H1 (cell line): ENCODE measurements at regions not wholly inside any gene's neighbourhood (a gene's known extent, or its start where the extent isn't known, plus 50 kb on each side); places are given as distances from the start of the nearest gene placed in this dataset.
A peak's percentile ranks its signal among the peaks of the same experiment; 100 is the strongest.

ENCODE experiments used
- CTCF ChIA-PET: fragments of 300-600 bp; sonication (Branson Sonifier 250); formaldehyde crosslinking; loops from one replicate; lab custom pipeline; 2021; ENCODE audit not compliant: partially characterized antibody; lab: Charles Lee
- POLR2A ChIA-PET: fragments of 300-600 bp; sonication (Branson Sonifier 250); formaldehyde crosslinking; loops from one replicate; lab custom pipeline; 2021; ENCODE audit warnings: inconsistent platforms; ENCODE audit not compliant: partially characterized antibody; lab: Charles Lee
- DNase-seq, 2 experiments: peaks; one replicate each; pipeline versions ENCODE4 v3.0.0 to v3.0.0-alpha.2; 2010 to 2022; ENCODE audit warnings: low spot score in 2 of 2, low read depth in 1 of 2, mixed read lengths in 1 of 2
- FAIRE-seq: peaks from 2 replicates; lab custom pipeline; 2011; peaks lifted over from hg19 to GRCh38; lab: Jason Lieb, UNC
- H2AFZ ChIP-seq: 2 replicates; pipeline ENCODE4 v1.8.1; 2012; ENCODE audit warnings: low read length, inconsistent platforms
- H2AK5ac ChIP-seq: 2 replicates; pipeline ENCODE4 v1.6.1; 2013; ENCODE audit warnings: low read depth, low read length
- H2BK120ac ChIP-seq: replicated peaks from 2 replicates; pipeline ENCODE3; 2013; ENCODE audit warnings: low read depth, low read length, inconsistent platforms
- H2BK12ac ChIP-seq: 2 replicates; pipeline ENCODE4 v1.6.1; 2013; ENCODE audit warnings: low read depth, low read length
- H2BK15ac ChIP-seq: 2 replicates; pipeline ENCODE4 v1.6.1; 2013; ENCODE audit warnings: low read length
- H2BK20ac ChIP-seq: 2 replicates; pipeline ENCODE4 v1.6.1; 2013; ENCODE audit warnings: low read length
- H2BK5ac ChIP-seq: 2 replicates; pipeline ENCODE4 v1.6.1; 2013; ENCODE audit warnings: low read depth, low read length
- H3K14ac ChIP-seq: 2 replicates; pipeline ENCODE4 v1.6.1; 2013; ENCODE audit warnings: inconsistent platforms; ENCODE audit not compliant: insufficient read length
- H3K18ac ChIP-seq: 2 replicates; pipeline ENCODE4 v1.6.1; 2013; ENCODE audit warnings: low read length; ENCODE audit errors: extremely low read depth
- H3K23ac ChIP-seq: 2 replicates; pipeline ENCODE4 v1.6.1; 2013; ENCODE audit warnings: inconsistent platforms; ENCODE audit not compliant: insufficient read length
- H3K23me2 ChIP-seq: 2 replicates; pipeline ENCODE4 v1.6.1; 2013; ENCODE audit warnings: low read depth, low read length
- H3K27ac ChIP-seq: 2 replicates; pipeline ENCODE4 v1.6.1; 2011; ENCODE audit warnings: low read depth, low read length, inconsistent platforms
- H3K27me3 ChIP-seq, 4 experiments: replicated peaks in 1 of 4; 1 replicate in 1 of 4; 2 replicates in 3 of 4; pipeline versions ENCODE4 v1.6.1 to v1.8.1; 2011 to 2013; ENCODE audit warnings: low read length in 3 of 4, mild to moderate bottlenecking in 3 of 4, inconsistent platforms in 2 of 4, mixed read lengths in 2 of 4, moderate library complexity in 1 of 4; ENCODE audit not compliant: control insufficient read depth in 3 of 4, insufficient read depth in 3 of 4; ENCODE audit errors: extremely low read depth in 1 of 4
- H3K36me3 ChIP-seq, 4 experiments: 2 replicates each; pipeline versions ENCODE4 v1.6.1 to v1.8.1; 2011 to 2013; ENCODE audit warnings: mild to moderate bottlenecking in 4 of 4, low read length in 3 of 4, moderate library complexity in 2 of 4, control low read depth in 1 of 4, inconsistent platforms in 1 of 4; ENCODE audit not compliant: insufficient read depth in 4 of 4, control insufficient read depth in 2 of 4
- H3K4ac ChIP-seq: replicated peaks from 2 replicates; pipeline ENCODE3; 2013; ENCODE audit warnings: low read length, low read depth, mixed read lengths, inconsistent platforms; ENCODE audit not compliant: insufficient read length
- H3K4me1 ChIP-seq, 4 experiments: replicated peaks in 1 of 4; 1 replicate in 1 of 4; 2 replicates in 3 of 4; pipeline versions ENCODE4 v1.6.1 to v1.8.1; 2011 to 2013; ENCODE audit warnings: low read length in 3 of 4, inconsistent platforms in 2 of 4, mixed read lengths in 1 of 4; ENCODE audit not compliant: insufficient read depth in 4 of 4, control insufficient read depth in 3 of 4
- H3K4me2 ChIP-seq, 2 experiments: 2 replicates each; pipeline versions ENCODE4 v1.6.1 to v1.8.1; 2011 to 2013; ENCODE audit warnings: low read depth in 2 of 2, low read length in 2 of 2, control low read depth in 1 of 2, inconsistent platforms in 1 of 2, mild to moderate bottlenecking in 1 of 2; ENCODE audit not compliant: insufficient read depth in 1 of 2
- H3K4me3 ChIP-seq, 4 experiments: fragments of 200-600, 300-600 bp in 1 of 4; sonication (generic), shearing (Covaris generic), sonication (Bioruptor Twin) in 1 of 4; 2 replicates each; pipeline versions ENCODE4 v1.5.1 to v1.8.1; 2011 to 2016; ENCODE audit warnings: low read length in 4 of 4, low read depth in 3 of 4, control low read depth in 2 of 4, inconsistent platforms in 2 of 4, mild to moderate bottlenecking in 2 of 4, mixed read lengths in 1 of 4, moderate library complexity in 1 of 4; ENCODE audit not compliant: insufficient read depth in 2 of 4; ENCODE audit errors: extremely low read depth in 1 of 4
- H3K56ac ChIP-seq: replicated peaks from 2 replicates; pipeline ENCODE3; 2013; ENCODE audit warnings: low read depth, mild to moderate bottlenecking, mixed read lengths, low read length, inconsistent platforms; ENCODE audit not compliant: insufficient read length
- H3K79me1 ChIP-seq: 2 replicates; pipeline ENCODE4 v1.6.1; 2013; ENCODE audit warnings: low read depth, low read length, control low read depth
- H3K79me2 ChIP-seq, 2 experiments: 2 replicates each; pipeline versions ENCODE4 v1.6.1 to v1.8.1; 2012 to 2013; ENCODE audit warnings: low read length in 2 of 2, mild to moderate bottlenecking in 2 of 2, inconsistent platforms in 1 of 2; ENCODE audit not compliant: insufficient read depth in 2 of 2, control insufficient read depth in 1 of 2
- H3K9ac ChIP-seq, 4 experiments: replicated peaks in 1 of 4; 1 replicate in 1 of 4; 2 replicates in 3 of 4; pipeline versions ENCODE4 v1.6.1 to v1.8.1; 2011 to 2013; ENCODE audit warnings: low read depth in 3 of 4, low read length in 3 of 4, control low read depth in 2 of 4, mild to moderate bottlenecking in 2 of 4, moderate library complexity in 2 of 4, inconsistent platforms in 1 of 4; ENCODE audit errors: extremely low read depth in 1 of 4
- H3K9me3 ChIP-seq, 2 experiments: 2 replicates each; pipeline versions ENCODE4 v1.6.1 to v1.8.1; 2012 to 2013; ENCODE audit warnings: mild to moderate bottlenecking in 2 of 2, moderate library complexity in 2 of 2, control low read depth in 1 of 2, inconsistent platforms in 1 of 2, low read depth in 1 of 2, low read length in 1 of 2, mixed read lengths in 1 of 2; ENCODE audit not compliant: insufficient read depth in 2 of 2
- H4K20me1 ChIP-seq, 2 experiments: replicated peaks in 1 of 2; 2 replicates each; pipeline versions ENCODE3 to v1.8.1; 2011 to 2013; ENCODE audit warnings: inconsistent platforms in 2 of 2, low read length in 2 of 2, mild to moderate bottlenecking in 1 of 2; ENCODE audit not compliant: insufficient read depth in 2 of 2, control insufficient read depth in 1 of 2
- H4K5ac ChIP-seq: 2 replicates; pipeline ENCODE4 v1.6.1; 2013; ENCODE audit warnings: low read length, low read depth, mixed read lengths, inconsistent platforms; ENCODE audit not compliant: insufficient read length
- H4K8ac ChIP-seq: 2 replicates; pipeline ENCODE4 v1.8.0; 2013; ENCODE audit warnings: mild to moderate bottlenecking, moderate library complexity, low read length, inconsistent platforms; ENCODE audit not compliant: insufficient read depth; ENCODE audit errors: extremely low read depth
- H4K91ac ChIP-seq: replicated peaks from 2 replicates; pipeline ENCODE3; 2013; ENCODE audit warnings: low read length, mixed read lengths, inconsistent platforms; ENCODE audit not compliant: insufficient read length
- CHD2 ChIP-seq: IDR thresholded peaks from 2 replicates; pipeline ENCODE4 v1.6.1; 2012; ENCODE audit warnings: low read length, improper control_type of control experiment
- EP300 ChIP-seq, 2 experiments: IDR thresholded peaks; 1 replicate in 1 of 2; 2 replicates in 1 of 2; pipeline ENCODE4 v1.6.1; 2011 to 2012; ENCODE audit warnings: low read depth in 2 of 2, low read length in 2 of 2, mild to moderate bottlenecking in 2 of 2, borderline replicate concordance in 1 of 2, inconsistent platforms in 1 of 2, moderate library complexity in 1 of 2
- EZH2 ChIP-seq: fragments of 200-600 bp; sonication (generic); IDR thresholded peaks from 2 replicates; pipeline ENCODE4 v1.7.1; 2012; ENCODE audit warnings: low read depth, mild to moderate bottlenecking, moderate library complexity, low read length, inconsistent platforms; ENCODE audit not compliant: severe bottlenecking
- SIRT6 ChIP-seq: IDR thresholded peaks from one replicate; pipeline ENCODE4 v1.7.1; 2012; ENCODE audit warnings: low read length, inconsistent platforms
- SRF ChIP-seq: IDR thresholded peaks from 2 replicates; pipeline ENCODE4 v1.6.1; 2011; ENCODE audit warnings: mild to moderate bottlenecking, low read depth, low read length, moderate library complexity
- TAF7 ChIP-seq: optimal IDR thresholded peaks from 2 replicates; pipeline ENCODE3; 2011; ENCODE audit warnings: low read depth, mild to moderate bottlenecking, inconsistent platforms, low read length, moderate library complexity, borderline replicate concordance
- WGBS, 2 experiments: shearing (Covaris generic) in 1 of 2; methylation state at CpG; one replicate each; pipeline versions ENCODE4 v1.1.6 to v1.1.7; 2013 to 2015; ENCODE audit warnings: low lambda C conversion rate in 2 of 2, mixed read lengths in 2 of 2, inconsistent platforms in 1 of 2, low coverage in 1 of 2, missing lambda C conversion rate in 1 of 2; ENCODE audit not compliant: insufficient replicate concordance in 2 of 2, insufficient coverage in 1 of 2, insufficient read length in 1 of 2; ENCODE audit errors: extremely low coverage in 1 of 2, missing lambda C conversion rate in 1 of 2; 5-methylcytosine and 5-hydroxymethylcytosine counted together
- TF ChIP-seq, protein P1 (sequence below): IDR thresholded peaks from 2 replicates; pipeline ENCODE4 v1.6.1; 2011; ENCODE audit warnings: low read length, improper control_type of control experiment
- TF ChIP-seq, protein P2 (sequence below): IDR thresholded peaks from 2 replicates; pipeline ENCODE4 v1.6.1; 2012; ENCODE audit warnings: low read length, inconsistent platforms

DNA sequence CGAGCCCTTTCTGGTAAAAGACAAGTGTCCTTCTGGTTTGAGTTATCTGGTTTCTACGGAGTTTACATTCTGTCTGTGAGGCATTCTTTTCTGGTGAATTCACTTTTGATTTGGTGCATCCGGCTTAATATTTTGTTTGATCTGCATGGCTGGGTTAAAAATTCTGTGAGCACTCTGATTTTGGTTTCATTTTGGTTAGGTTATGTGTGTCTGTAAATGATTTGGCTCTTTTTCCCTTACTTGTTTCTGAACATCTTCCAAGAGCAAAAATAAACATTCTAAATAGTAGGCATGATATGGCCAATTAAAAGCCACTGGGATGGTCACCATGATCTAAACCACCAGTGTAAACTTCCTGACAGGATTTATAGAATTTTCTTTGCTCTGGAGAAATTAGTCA, 85.7 kb upstream of the PTPN13 start:
- Histone ChIP-seq H2BK12ac (no peak overlapping the region), H2BK20ac (no peak overlapping the region), H4K5ac (no peak overlapping the region), H2BK5ac (no peak overlapping the region), H2BK15ac (no peak overlapping the region), H3K9ac (no peak overlapping the region), H3K4me2 (no peak overlapping the region), H3K4ac (no peak overlapping the region), H3K27me3 (no peaks in the 10 kb centered on the region), H3K23me2 (no peaks in the 10 kb centered on the region), H4K20me1 (no peaks in the 10 kb centered on the region), H3K79me2 (no peaks in the 10 kb centered on the region), H2BK120ac (peak overlapping the region; percentile 38), H2AK5ac (no peak overlapping the region), H3K14ac (no peak overlapping the region), H3K36me3 (no peaks in the 10 kb centered on the region), H4K8ac (no peak overlapping the region), H3K56ac (no peak overlapping the region), H3K9me3 (no peaks in the 10 kb centered on the region; a peak in 1 of 4 replicates), H3K4me3 (no peak overlapping the region), H3K27ac (no peak overlapping the region), H3K79me1 (no peaks in the 10 kb centered on the region), H4K91ac (no peak overlapping the region), H2AFZ (no peak overlapping the region), H3K23ac (no peak overlapping the region), H3K18ac (no peak overlapping the region), H3K4me1 (peaks cover 0 to 4% (median 0%) of the 10 kb centered on the region in 4 experiments; a peak in 1 of 7 replicates)
- 89% methylated on average over 3 of the region's 3 CpGs; no CpG with 5 or more reads in 1 of the 2 experiments for WGBS, 2 experiments
- ChIA-PET CTCF (interaction anchor here (10.1 kb wide), 1 partner anchor 12 kb away, joined by 68 read pairs; no protein-coding TSS in a partner anchor), POLR2A (no interaction called here)
- no peak for DNase-seq
- FAIRE-seq = no peak
- TF ChIP-seq, protein P1, sequence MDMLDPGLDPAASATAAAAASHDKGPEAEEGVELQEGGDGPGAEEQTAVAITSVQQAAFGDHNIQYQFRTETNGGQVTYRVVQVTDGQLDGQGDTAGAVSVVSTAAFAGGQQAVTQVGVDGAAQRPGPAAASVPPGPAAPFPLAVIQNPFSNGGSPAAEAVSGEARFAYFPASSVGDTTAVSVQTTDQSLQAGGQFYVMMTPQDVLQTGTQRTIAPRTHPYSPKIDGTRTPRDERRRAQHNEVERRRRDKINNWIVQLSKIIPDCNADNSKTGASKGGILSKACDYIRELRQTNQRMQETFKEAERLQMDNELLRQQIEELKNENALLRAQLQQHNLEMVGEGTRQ = no peak
- TF ChIP-seq SRF (no peak), TAF7 (no peak), CHD2 (no peak), SIRT6 (no peak), EP300 (IDR thresholded peaks at IDR 0.05; ENCODE audit: borderline replicate concordance in 1 of 2, low read depth in 2 of 2, low read length in 2 of 2) (no peak), EZH2 (no peak)
- TF ChIP-seq, protein P2, sequence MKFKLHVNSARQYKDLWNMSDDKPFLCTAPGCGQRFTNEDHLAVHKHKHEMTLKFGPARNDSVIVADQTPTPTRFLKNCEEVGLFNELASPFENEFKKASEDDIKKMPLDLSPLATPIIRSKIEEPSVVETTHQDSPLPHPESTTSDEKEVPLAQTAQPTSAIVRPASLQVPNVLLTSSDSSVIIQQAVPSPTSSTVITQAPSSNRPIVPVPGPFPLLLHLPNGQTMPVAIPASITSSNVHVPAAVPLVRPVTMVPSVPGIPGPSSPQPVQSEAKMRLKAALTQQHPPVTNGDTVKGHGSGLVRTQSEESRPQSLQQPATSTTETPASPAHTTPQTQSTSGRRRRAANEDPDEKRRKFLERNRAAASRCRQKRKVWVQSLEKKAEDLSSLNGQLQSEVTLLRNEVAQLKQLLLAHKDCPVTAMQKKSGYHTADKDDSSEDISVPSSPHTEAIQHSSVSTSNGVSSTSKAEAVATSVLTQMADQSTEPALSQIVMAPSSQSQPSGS = no peak
